HEK293 (cell line): ENCODE measurements at regions not wholly inside any gene's neighbourhood (a gene's known extent, or its start where the extent isn't known, plus 50 kb on each side); places are given as distances from the start of the nearest gene placed in this dataset.

Source experiments
- ATF2 ChIP-seq: fragments of 450-650 bp; formaldehyde crosslinking; IDR thresholded peaks from 2 replicates; pipeline ENCODE4 v1.5.1; 2016; ENCODE audit warnings: missing biosample characterization, missing genetic modification characterization, low read depth
- CTCF ChIP-seq: fragments of 450-650 bp; formaldehyde crosslinking; IDR thresholded peaks from 2 replicates; pipeline ENCODE4 v1.5.1; 2016; ENCODE audit warnings: missing biosample characterization, missing genetic modification characterization
- PRDM1 ChIP-seq: fragments of 450-650 bp; formaldehyde crosslinking; IDR thresholded peaks from 2 replicates; pipeline ENCODE4; 2016; ENCODE audit warnings: missing biosample characterization, missing genetic modification characterization
- YY1 ChIP-seq: fragments of 450-650 bp; formaldehyde crosslinking; IDR thresholded peaks from 2 replicates; pipeline ENCODE4 v1.5.1; 2018; ENCODE audit warnings: missing biosample characterization, missing genetic modification characterization
- ZBTB8A ChIP-seq: fragments of 450-650 bp; formaldehyde crosslinking; IDR thresholded peaks from 2 replicates; pipeline ENCODE4 v1.5.1; 2016; ENCODE audit warnings: missing biosample characterization, missing genetic modification characterization
- ZNF19 ChIP-seq: fragments of 450-650 bp; formaldehyde crosslinking; IDR thresholded peaks from 2 replicates; pipeline ENCODE4; 2016; ENCODE audit warnings: missing biosample characterization, missing genetic modification characterization, low read depth
- ZNF426 ChIP-seq: fragments of 450-650 bp; formaldehyde crosslinking; IDR thresholded peaks from 2 replicates; pipeline ENCODE4 v1.5.1; 2017; ENCODE audit warnings: missing biosample characterization, missing genetic modification characterization, mild to moderate bottlenecking, inconsistent platforms, moderate library complexity

GRCh38 chr12:9328065-9328464, 119.9 kb upstream of the PZP start:
- TF ChIP-seq CTCF (tag by site-specific recombination), result no peak
- TF ChIP-seq PRDM1 (tag by site-specific recombination), result no peak
- TF ChIP-seq YY1 (tag by site-specific recombination), result no peak
- TF ChIP-seq ZNF426 (tag by site-specific recombination), result no peak
- no peak for TF ChIP-seq ZBTB8A
- no peak for TF ChIP-seq ZNF19 (tag by site-specific recombination)
- no peak for TF ChIP-seq ATF2 (tag by site-specific recombination)
